B cell (primary cell): ENCODE measurements at regions not wholly inside any gene's neighbourhood (a gene's known extent, or its start where the extent isn't known, plus 50 kb on each side); places are given as distances from the start of the nearest gene placed in this dataset.

ENCODE experiments used
- ATAC-seq: fragments of 200-7000 bp; cut with Tn5 transposase; one replicate; pipeline ENCODE4 v1.10.0; 2021; ENCODE audit warnings: low read depth, mild to moderate bottlenecking, moderate number of reproducible peaks, moderate library complexity
- CTCF ChIA-PET: fragments of 350-600 bp; sonication (Branson Sonifier 250); formaldehyde crosslinking; loops from one replicate; lab custom pipeline; 2021; ENCODE audit warnings: antibody characterized with exemption, inconsistent platforms; lab: Charles Lee
- POLR2A ChIA-PET: fragments of 350-600 bp; sonication (Branson Sonifier 250); formaldehyde crosslinking; loops from one replicate; lab custom pipeline; 2021; ENCODE audit warnings: antibody characterized with exemption; lab: Charles Lee
- DNase-seq: peaks from one replicate; pipeline ENCODE4 v3.0.0; 2013
- H2AFZ ChIP-seq: 2 replicates; pipeline ENCODE4 v1.6.1; 2012; ENCODE audit warnings: mild to moderate bottlenecking, low read depth, low read length; ENCODE audit not compliant: insufficient read depth, poor library complexity, severe bottlenecking
- H3K27ac ChIP-seq, 2 donors: 1 replicate in 1 of 2; 2 replicates in 1 of 2; pipeline ENCODE4 v1.5.1; 2012 to 2013; ENCODE audit warnings: low read length in 2 of 2, mild to moderate bottlenecking in 2 of 2, moderate library complexity in 1 of 2
- H3K27me3 ChIP-seq, 4 experiments: fragments of 200-600 bp in 1 of 4; sonication (generic) in 1 of 4; replicated peaks in 1 of 4; 1 replicate in 2 of 4; 2 replicates in 2 of 4; pipeline versions ENCODE4 v1.6.1 to v1.7.0; 2013 to 2016; ENCODE audit warnings: low read length in 3 of 4, mild to moderate bottlenecking in 2 of 4, mixed read lengths in 1 of 4, moderate library complexity in 1 of 4; ENCODE audit not compliant: insufficient read depth in 4 of 4, control insufficient read depth in 3 of 4; ENCODE audit errors: control extremely low read depth in 1 of 4
- H3K36me3 ChIP-seq, 2 experiments: replicated peaks in 1 of 2; 1 replicate in 1 of 2; 2 replicates in 1 of 2; pipeline versions ENCODE4 v1.6.1 to v1.7.1; 2013; ENCODE audit warnings: low read length in 1 of 2; ENCODE audit not compliant: insufficient read depth in 2 of 2, control insufficient read depth in 1 of 2; ENCODE audit errors: control extremely low read depth in 1 of 2, extremely low read depth in 1 of 2
- H3K4me1 ChIP-seq, 2 donors: fragments of 200-600 bp in 1 of 2; sonication (generic) in 1 of 2; 1 replicate in 1 of 2; 2 replicates in 1 of 2; pipeline versions ENCODE4 v1.5.1 to v1.6.1; 2013 to 2017; ENCODE audit warnings: low read length in 2 of 2; ENCODE audit not compliant: control insufficient read depth in 2 of 2, insufficient read depth in 2 of 2
- H3K4me2 ChIP-seq: replicated peaks from 2 replicates; pipeline ENCODE3; 2012; ENCODE audit warnings: mild to moderate bottlenecking, low read depth, low read length; ENCODE audit not compliant: poor library complexity, severe bottlenecking
- H3K4me3 ChIP-seq, 5 experiments: fragments of 200-600 bp in 1 of 5; sonication (generic) in 1 of 5; 1 replicate in 3 of 5; 2 replicates in 2 of 5; pipeline versions ENCODE4 v1.5.1 to v1.7.0; 2011 to 2016; ENCODE audit warnings: low read length in 4 of 5, mild to moderate bottlenecking in 4 of 5, low read depth in 2 of 5, control low read depth in 1 of 5, moderate library complexity in 1 of 5; ENCODE audit not compliant: insufficient read depth in 1 of 5; ENCODE audit errors: control extremely low read depth in 1 of 5, extremely low read depth in 1 of 5
- H3K79me2 ChIP-seq: fragments of 200-600 bp; sonication (generic); one replicate; pipeline ENCODE4 v1.6.0; 2016; ENCODE audit warnings: low read length; ENCODE audit not compliant: control insufficient read depth, insufficient read depth
- H3K9ac ChIP-seq: fragments of 200-600 bp; sonication (generic); 2 replicates; pipeline ENCODE4 v1.6.1; 2017; ENCODE audit warnings: mild to moderate bottlenecking, low read length, moderate library complexity
- H3K9me3 ChIP-seq, 3 donors: one replicate each; pipeline versions ENCODE4 v1.6.1 to v1.7.1; 2013; ENCODE audit warnings: low read length in 2 of 3; ENCODE audit not compliant: control insufficient read depth in 2 of 3, insufficient read depth in 1 of 3; ENCODE audit errors: control extremely low read depth in 1 of 3
- H4K20me1 ChIP-seq: 2 replicates; pipeline ENCODE4 v1.6.0; 2012; ENCODE audit warnings: mild to moderate bottlenecking, low read length; ENCODE audit not compliant: insufficient read depth, control insufficient read depth, poor library complexity, severe bottlenecking
- H3K27ac Mint-ChIP-seq: one replicate; pipeline ENCODE4 v1.8.0; 2021; ENCODE audit warnings: mixed read lengths
- H3K27me3 Mint-ChIP-seq: one replicate; pipeline ENCODE4 v1.8.0; 2021; ENCODE audit warnings: mixed read lengths
- H3K4me1 Mint-ChIP-seq: one replicate; pipeline ENCODE4 v1.8.0; 2021; ENCODE audit warnings: mixed read lengths
- H3K4me3 Mint-ChIP-seq: one replicate; pipeline ENCODE4 v1.8.0; 2021; ENCODE audit warnings: mixed read lengths
- H3K9me3 Mint-ChIP-seq: one replicate; pipeline ENCODE4 v1.8.0; 2022; ENCODE audit warnings: mixed read lengths; ENCODE audit not compliant: insufficient read depth
- EZH2 ChIP-seq: IDR thresholded peaks from 2 replicates; pipeline ENCODE4 v1.6.1; 2012; ENCODE audit warnings: borderline replicate concordance, low read depth, mild to moderate bottlenecking, moderate library complexity, low read length; ENCODE audit not compliant: insufficient read depth, poor library complexity, severe bottlenecking
- WGBS: methylation state at CpG from one replicate; pipeline ENCODE4 v1.1.5; 2013; ENCODE audit warnings: missing lambda C conversion rate; ENCODE audit not compliant: insufficient coverage; 5-methylcytosine and 5-hydroxymethylcytosine counted together
- intact Hi-C: fragments of 100-400 bp; cut with micrococcal nuclease; formaldehyde crosslinking; loops from one replicate; pipeline ENCODE4 v1.10.0; 2022
- TF ChIP-seq, protein P1 (sequence below): fragments of 200-600 bp; IDR thresholded peaks from one replicate; pipeline ENCODE4 v1.8.0; 2022; ENCODE audit warnings: antibody characterized with exemption, mild to moderate bottlenecking

GRCh38 chr3:64829331-64829730 is 141.5 kb upstream of the ADAMTS9 start:
- H3K9me3 Mint-ChIP-seq = peaks cover 3% of the 10 kb centered on the region
- TF ChIP-seq, protein P1, sequence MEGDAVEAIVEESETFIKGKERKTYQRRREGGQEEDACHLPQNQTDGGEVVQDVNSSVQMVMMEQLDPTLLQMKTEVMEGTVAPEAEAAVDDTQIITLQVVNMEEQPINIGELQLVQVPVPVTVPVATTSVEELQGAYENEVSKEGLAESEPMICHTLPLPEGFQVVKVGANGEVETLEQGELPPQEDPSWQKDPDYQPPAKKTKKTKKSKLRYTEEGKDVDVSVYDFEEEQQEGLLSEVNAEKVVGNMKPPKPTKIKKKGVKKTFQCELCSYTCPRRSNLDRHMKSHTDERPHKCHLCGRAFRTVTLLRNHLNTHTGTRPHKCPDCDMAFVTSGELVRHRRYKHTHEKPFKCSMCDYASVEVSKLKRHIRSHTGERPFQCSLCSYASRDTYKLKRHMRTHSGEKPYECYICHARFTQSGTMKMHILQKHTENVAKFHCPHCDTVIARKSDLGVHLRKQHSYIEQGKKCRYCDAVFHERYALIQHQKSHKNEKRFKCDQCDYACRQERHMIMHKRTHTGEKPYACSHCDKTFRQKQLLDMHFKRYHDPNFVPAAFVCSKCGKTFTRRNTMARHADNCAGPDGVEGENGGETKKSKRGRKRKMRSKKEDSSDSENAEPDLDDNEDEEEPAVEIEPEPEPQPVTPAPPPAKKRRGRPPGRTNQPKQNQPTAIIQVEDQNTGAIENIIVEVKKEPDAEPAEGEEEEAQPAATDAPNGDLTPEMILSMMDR = no peak
- TF ChIP-seq EZH2 = no peak
- Histone ChIP-seq H3K4me2 (no peak overlapping the region), H3K36me3 (no peaks in the 10 kb centered on the region), H3K9me3 (peaks cover 0 to 2% (median 0%) of the 10 kb centered on the region in 3 donors), H2AFZ (no peak overlapping the region), H3K27me3 (no peaks in the 10 kb centered on the region), H3K4me3 (no peak overlapping the region), H4K20me1 (no peaks in the 10 kb centered on the region), H3K4me1 (no peaks in the 10 kb centered on the region), H3K27ac (no peak overlapping the region), H3K79me2 (no peaks in the 10 kb centered on the region), H3K9ac (no peak overlapping the region)
- ChIA-PET CTCF (no interaction called here), POLR2A (no interaction called here)
- H3K27ac Mint-ChIP-seq = no peak overlapping the region
- no peak overlapping the region for H3K4me3 Mint-ChIP-seq
- intact Hi-C loops = no loop called here
- no CpG with 5 or more reads among the region's 3 CpGs for WGBS
- H3K4me1 Mint-ChIP-seq = no peaks in the 10 kb centered on the region
- no peaks in the 10 kb centered on the region for H3K27me3 Mint-ChIP-seq
- ATAC-seq (no peak), DNase-seq (no peak)

DNA sequence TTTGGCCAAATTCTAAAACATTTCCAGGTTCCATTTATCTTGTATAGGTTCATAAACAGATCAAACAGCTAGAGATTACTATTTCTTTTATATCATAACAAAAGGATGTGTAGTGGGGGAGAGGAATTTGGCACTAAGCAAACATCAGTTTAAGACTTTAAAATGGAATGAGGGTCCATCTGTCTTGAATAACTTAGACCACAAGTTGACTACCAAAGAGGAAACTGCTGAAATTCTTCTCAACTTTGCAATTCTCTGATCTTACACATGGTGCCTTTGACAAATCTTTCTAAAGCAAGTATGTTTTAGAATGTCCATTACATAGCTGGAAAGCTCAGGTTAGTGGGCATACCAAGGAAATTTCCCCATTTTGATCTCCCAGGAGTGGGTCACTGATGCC is 140.5 kb upstream of the ADAMTS9 start:
- H2AFZ ChIP-seq = no peak overlapping the region
- TF ChIP-seq EZH2 = no peak
- TF ChIP-seq, protein P1 = no peak

More for the DNA sequence above, 140.5 kb upstream of the ADAMTS9 start:
- ATAC-seq (no peak), DNase-seq (no peak)
- Histone ChIP-seq H3K4me2 (no peak overlapping the region), H3K9ac (no peak overlapping the region), H3K4me1 (no peaks in the 10 kb centered on the region), H3K27ac (no peak overlapping the region), H4K20me1 (no peaks in the 10 kb centered on the region), H3K9me3 (peaks cover 0 to 2% (median 0%) of the 10 kb centered on the region in 3 donors), H3K4me3 (no peak overlapping the region), H3K36me3 (no peaks in the 10 kb centered on the region), H3K79me2 (no peaks in the 10 kb centered on the region), H3K27me3 (no peaks in the 10 kb centered on the region)
- Mint-ChIP-seq H3K4me3 (no peak overlapping the region), H3K27ac (no peak overlapping the region), H3K27me3 (no peaks in the 10 kb centered on the region), H3K9me3 (peaks cover 3% of the 10 kb centered on the region), H3K4me1 (no peaks in the 10 kb centered on the region)
- ChIA-PET CTCF (no interaction called here), POLR2A (no interaction called here)
- intact Hi-C loops = no loop called here
